ENCODE measurements at regions not wholly inside any gene's neighbourhood (a gene's known extent, or its start where the extent isn't known, plus 50 kb on each side); places are given as distances from the start of the nearest gene placed in this dataset.

- ChIA-PET CTCF (no interaction called here), POLR2A (no interaction called here)
- ATAC-seq (no peak), DNase-seq (ENCODE audit: low read depth, low spot score) (no peak)
- H3K9me3 ChIP-seq (ENCODE audit: control insufficient read depth, insufficient read depth, low read depth, low read length): peaks cover 4% of the 10 kb centered on the region; the same call in 1 of the 2 replicates
- H3K4me3 ChIP-seq (ENCODE audit: low read depth in 2 of 2, low read length in 2 of 2): no peak overlapping the region
- no peaks in the 10 kb centered on the region for H3K36me3 ChIP-seq (ENCODE audit: control insufficient read depth, insufficient read depth, low read length)
- BruUV-seq (replicated peaks): no TSS peak
- no peaks in the 10 kb centered on the region for H3K27me3 ChIP-seq (ENCODE audit: control insufficient read depth, insufficient read depth, low read length)
- intact Hi-C loops (cut with micrococcal nuclease; ENCODE audit: unreplicated experiment): no loop called here
- in situ Hi-C loops (cut with HindIII; ENCODE audit: low pct_unique_long_range_greater_than_20kb, low sequenced_read_pairs): no loop called here
- no peak overlapping the region for H3K27ac ChIP-seq (ENCODE audit: low read length)
- no peaks in the 10 kb centered on the region; the same call in 1 of the 2 replicates for H3K4me1 ChIP-seq (ENCODE audit: control insufficient read depth, insufficient read depth, low read length)
- TF ChIP-seq CTCF (IDR thresholded peaks at IDR 0.05) (no peak), POLR2AphosphoS5 (IDR thresholded peaks at IDR 0.05; ENCODE audit: low read depth, low read length) (no peak), SIN3A (IDR thresholded peaks at IDR 0.05; ENCODE audit: borderline replicate concordance, insufficient read depth, low read depth, low read length) (no peak), TCF7L2 (IDR thresholded peaks at IDR 0.05; ENCODE audit: low read depth, low read length) (no peak)
Observed at GRCh38 chr2:56444339-56444738, 260.5 kb downstream of the CCDC85A start.

- ATAC-seq: no peak
- POLR2A ChIA-PET: no interaction called here
- TF ChIP-seq SIN3A (IDR thresholded peaks at IDR 0.05; ENCODE audit: borderline replicate concordance, insufficient read depth, low read depth, low read length): no peak
- Histone ChIP-seq H3K4me3 (ENCODE audit: low read depth in 2 of 2, low read length in 2 of 2) (no peak overlapping the region), H3K9me3 (ENCODE audit: control insufficient read depth, insufficient read depth, low read depth, low read length) (no peaks in the 10 kb centered on the region), H3K36me3 (ENCODE audit: control insufficient read depth, insufficient read depth, low read length) (no peaks in the 10 kb centered on the region), H3K4me1 (ENCODE audit: control insufficient read depth, insufficient read depth, low read length) (no peaks in the 10 kb centered on the region; the same call in 1 of the 2 replicates), H3K27ac (ENCODE audit: low read length) (no peak overlapping the region), H3K27me3 (ENCODE audit: control insufficient read depth, insufficient read depth, low read length) (no peaks in the 10 kb centered on the region)
- BruUV-seq (replicated peaks): no TSS peak
- intact Hi-C loops (cut with micrococcal nuclease; ENCODE audit: unreplicated experiment): no loop called here
- CTCF ChIA-PET: no interaction called here
- no peak for DNase-seq (ENCODE audit: low read depth, low spot score)
- in situ Hi-C loops (cut with HindIII; ENCODE audit: low pct_unique_long_range_greater_than_20kb, low sequenced_read_pairs): no loop called here
Observed at GRCh38 chr2:56448403-56449001, 264.7 kb downstream of the CCDC85A start.

- H3K36me3 ChIP-seq (ENCODE audit: control insufficient read depth, insufficient read depth, low read length): no peaks in the 10 kb centered on the region
- H3K4me3 ChIP-seq (ENCODE audit: low read depth in 2 of 2, low read length in 2 of 2): no peak overlapping the region
- in situ Hi-C loops (cut with HindIII; ENCODE audit: low pct_unique_long_range_greater_than_20kb, low sequenced_read_pairs) (no loop called here), intact Hi-C loops (cut with micrococcal nuclease; ENCODE audit: unreplicated experiment) (no loop called here)
- H3K27me3 ChIP-seq (ENCODE audit: control insufficient read depth, insufficient read depth, low read length): no peaks in the 10 kb centered on the region
- TF ChIP-seq SIN3A (IDR thresholded peaks at IDR 0.05; ENCODE audit: borderline replicate concordance, insufficient read depth, low read depth, low read length): no peak
- no peak for TF ChIP-seq POLR2AphosphoS5 (IDR thresholded peaks at IDR 0.05; ENCODE audit: low read depth, low read length)
- TF ChIP-seq REST (IDR thresholded peaks at IDR 0.05; ENCODE audit: insufficient read depth in 1 of 2, low read depth in 2 of 2, low read length in 1 of 2): no peak
- no peak for TF ChIP-seq CTCF (IDR thresholded peaks at IDR 0.05)
- TF ChIP-seq TCF7L2 (IDR thresholded peaks at IDR 0.05; ENCODE audit: low read depth, low read length): no peak
- POLR2A ChIA-PET: no interaction called here
- no peak overlapping the region for H3K27ac ChIP-seq (ENCODE audit: low read length)
- no TSS peak for BruUV-seq (replicated peaks)
- ATAC-seq (no peak), DNase-seq (ENCODE audit: low read depth, low spot score) (no peak)
- no peaks in the 10 kb centered on the region for H3K9me3 ChIP-seq (ENCODE audit: control insufficient read depth, insufficient read depth, low read depth, low read length)
- H3K4me1 ChIP-seq (ENCODE audit: control insufficient read depth, insufficient read depth, low read length): no peaks in the 10 kb centered on the region; the same call in 1 of the 2 replicates
- CTCF ChIA-PET: no interaction called here
Observed at GRCh38 chr2:56449002-56449431, 265.2 kb downstream of the CCDC85A start.

All from Panc1 (cell line).